GM23248 (cell line): ENCODE measurements at regions not wholly inside any gene's neighbourhood (a gene's known extent, or its start where the extent isn't known, plus 50 kb on each side); places are given as distances from the start of the nearest gene placed in this dataset.

Experiments used
- EZH2 ChIP-seq: fragments of 200-600 bp; sonication (generic); IDR thresholded peaks from 2 replicates; pipeline ENCODE4 v1.6.1; 2018; ENCODE audit warnings: antibody characterized with exemption, mild to moderate bottlenecking; ENCODE audit not compliant: insufficient read depth, poor library complexity, severe bottlenecking
- EZH2phosphoT487 ChIP-seq: fragments of 200-600 bp; sonication (generic); IDR thresholded peaks from 2 replicates; pipeline ENCODE4 v1.6.1; 2018; ENCODE audit warnings: antibody characterized with exemption, moderate library complexity, mild to moderate bottlenecking, low read depth; ENCODE audit not compliant: insufficient read depth

DNA sequence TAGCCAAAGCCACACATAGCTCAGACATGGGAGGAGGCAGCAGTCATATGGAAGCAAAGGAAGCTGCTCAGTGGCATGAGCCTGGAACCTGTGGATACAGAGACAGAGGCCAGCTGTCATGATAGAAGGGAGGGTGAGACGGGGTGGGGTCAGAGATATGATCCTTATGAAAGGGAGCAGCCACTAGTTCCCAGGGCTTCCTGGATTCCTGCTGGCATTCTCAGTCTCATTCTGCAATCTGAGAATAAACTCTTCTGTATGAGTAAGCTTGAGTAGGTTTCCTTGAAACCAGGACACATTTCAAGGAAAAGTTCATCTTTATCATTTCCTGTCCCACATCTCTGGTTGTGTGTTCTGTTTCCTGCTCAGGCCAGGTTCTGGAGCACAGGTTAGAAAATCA lies 220.2 kb upstream of the SNX19 start:
- no peak for TF ChIP-seq EZH2
- no peak for TF ChIP-seq EZH2phosphoT487
